Midbrain (tissue), 1 donor: ENCODE measurements at regions not wholly inside any gene's neighbourhood (a gene's known extent, or its start where the extent isn't known, plus 50 kb on each side); places are given as distances from the start of the nearest gene placed in this dataset.
A peak's percentile ranks its signal among the peaks of the same experiment; 100 is the strongest.

ENCODE experiments used
- DNase-seq: peaks from one replicate; lab custom pipeline; 2025; lab: John Stamatoyannopoulos, UW

GRCh38 chr1:87820668-87821334 lies 492.1 kb downstream of the LMO4 start:
- DNase-seq, result no peak

DNA sequence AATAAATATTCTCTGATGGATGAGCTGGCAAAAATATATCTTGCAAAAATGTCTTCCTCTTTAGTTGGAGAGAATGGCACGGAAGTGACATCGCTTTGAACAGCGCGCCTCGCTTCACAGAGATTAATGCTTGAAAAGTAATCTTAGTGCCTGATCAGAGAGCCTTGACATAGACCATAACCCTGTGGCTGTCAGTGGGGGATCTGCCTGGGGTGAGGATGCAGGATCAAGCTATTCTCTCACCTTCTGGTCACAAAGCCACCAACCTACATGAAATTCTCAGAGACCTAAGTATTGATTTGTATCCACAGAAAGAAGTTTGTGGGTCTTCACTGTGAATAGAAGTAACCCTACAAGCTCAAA lies 492.6 kb downstream of the LMO4 start:
- DNase-seq, result no peak

- peak; percentile 19 for DNase-seq
These were observed 498.1 kb downstream of the LMO4 start for GRCh38 chr1:87826681-87827251.

- DNase-seq, result no peak
These were observed 500.7 kb downstream of the LMO4 start for GRCh38 chr1:87829360-87829759.

- DNase-seq, result no peak
These were observed 501.8 kb downstream of the LMO4 start for GRCh38 chr1:87830432-87830978.

DNA sequence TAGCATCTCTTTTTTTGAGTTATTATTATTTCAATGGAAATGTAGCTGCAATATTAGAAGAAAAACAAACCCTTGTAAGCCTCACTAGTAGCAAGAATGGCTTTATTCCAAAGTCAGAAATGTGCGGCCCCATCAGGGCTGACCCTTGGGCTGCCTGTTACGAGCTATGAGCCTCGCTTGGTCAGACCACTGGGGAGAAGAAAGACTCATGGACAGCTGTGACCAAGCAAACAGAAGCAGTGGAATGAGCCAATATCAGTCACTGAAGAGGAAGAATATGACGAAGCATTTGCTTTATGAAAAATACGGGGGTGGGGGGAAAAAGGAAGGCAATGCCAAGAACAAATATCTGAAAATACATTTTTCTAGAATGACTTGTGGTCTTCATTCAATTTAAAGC lies 504.5 kb downstream of the LMO4 start:
- DNase-seq, result no peak

- DNase-seq, result no peak
These were observed 505.5 kb downstream of the LMO4 start for GRCh38 chr1:87834151-87834550.

- no peak for DNase-seq
These were observed 506.3 kb downstream of the LMO4 start for GRCh38 chr1:87834941-87835340.

DNA sequence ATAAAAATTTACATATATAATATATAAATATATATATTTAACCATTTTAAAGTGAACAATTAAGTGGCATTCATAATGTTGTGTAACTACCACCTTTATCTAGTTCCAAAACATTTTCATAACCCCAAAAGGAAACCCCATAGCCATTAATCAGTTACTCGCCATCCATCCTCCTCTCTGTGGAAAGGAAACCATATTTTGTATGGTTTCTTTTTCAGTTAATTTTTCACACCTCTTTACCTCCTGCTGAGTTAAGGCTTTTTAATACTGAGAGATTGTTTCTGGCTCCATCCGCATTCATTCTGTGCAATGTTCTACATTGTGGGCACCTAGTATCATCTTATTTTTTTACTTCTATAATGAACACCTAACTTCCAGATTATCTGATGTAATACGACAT lies 512.1 kb downstream of the LMO4 start:
- DNase-seq, result no peak

- DNase-seq, result no peak
These were observed 512.7 kb downstream of the LMO4 start for GRCh38 chr1:87841332-87841731.

- no peak for DNase-seq
These were observed 513.5 kb downstream of the LMO4 start for GRCh38 chr1:87842156-87842555.

- no peak for DNase-seq
These were observed 515.6 kb downstream of the LMO4 start for GRCh38 chr1:87844251-87844650.

DNA sequence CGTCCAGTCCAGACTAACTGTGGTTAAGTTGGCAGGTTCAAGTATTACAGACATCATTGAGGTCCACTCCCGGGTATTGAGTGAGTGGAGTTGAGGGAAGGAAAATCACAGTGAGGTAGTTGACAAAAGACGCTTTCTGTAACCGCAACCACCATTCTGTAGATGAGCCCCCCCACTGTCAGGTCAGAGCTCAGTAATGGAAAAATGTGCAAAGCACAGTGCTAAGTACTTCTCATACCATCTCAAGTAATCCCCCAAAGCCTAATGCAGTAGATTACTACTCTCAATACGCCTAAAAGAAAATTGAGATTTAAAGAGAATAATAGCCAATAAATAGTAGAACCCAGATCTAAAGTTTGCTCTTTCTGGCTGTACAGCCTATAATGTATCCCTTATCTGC lies 522.8 kb downstream of the LMO4 start:
- DNase-seq, result no peak

GRCh38 chr1:87852410-87853161 lies 523.9 kb downstream of the LMO4 start:
- DNase-seq, result no peak

DNA sequence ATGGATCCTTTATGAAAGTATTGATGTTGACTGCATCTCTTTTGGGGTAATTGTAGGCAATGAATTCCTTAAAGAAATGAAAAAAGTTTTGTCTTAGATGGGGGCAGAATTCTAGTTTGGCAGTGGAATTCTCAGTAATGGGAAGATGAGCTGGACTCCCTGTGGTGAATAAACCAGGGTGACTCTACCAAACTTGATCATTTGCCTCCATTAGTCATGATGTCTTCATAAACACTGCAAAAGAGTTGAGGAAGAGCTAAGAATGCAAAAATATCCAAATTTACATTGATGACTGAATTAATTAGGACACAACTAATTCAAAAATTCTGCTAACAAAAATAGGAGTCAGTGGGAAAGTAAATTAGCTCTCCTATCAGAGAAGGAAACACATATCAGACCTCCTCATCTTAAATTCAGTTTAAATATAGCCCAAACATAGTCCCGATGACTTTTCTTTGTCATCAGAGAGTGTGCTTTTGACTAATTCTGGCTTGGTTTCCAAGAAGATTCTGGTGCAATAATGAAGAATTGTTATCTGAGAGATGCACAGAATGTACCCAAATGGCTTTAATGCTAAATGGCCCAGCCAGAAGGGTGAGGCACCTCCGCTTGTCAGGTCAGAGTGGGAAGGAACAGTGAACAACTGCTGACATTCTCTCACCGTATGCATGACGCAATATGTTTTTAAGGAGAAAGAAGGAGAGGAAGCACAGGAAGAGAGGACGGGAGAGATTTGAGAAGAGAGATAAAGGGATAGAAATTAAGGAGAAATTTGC lies 525.1 kb downstream of the LMO4 start:
- no peak for DNase-seq

DNA sequence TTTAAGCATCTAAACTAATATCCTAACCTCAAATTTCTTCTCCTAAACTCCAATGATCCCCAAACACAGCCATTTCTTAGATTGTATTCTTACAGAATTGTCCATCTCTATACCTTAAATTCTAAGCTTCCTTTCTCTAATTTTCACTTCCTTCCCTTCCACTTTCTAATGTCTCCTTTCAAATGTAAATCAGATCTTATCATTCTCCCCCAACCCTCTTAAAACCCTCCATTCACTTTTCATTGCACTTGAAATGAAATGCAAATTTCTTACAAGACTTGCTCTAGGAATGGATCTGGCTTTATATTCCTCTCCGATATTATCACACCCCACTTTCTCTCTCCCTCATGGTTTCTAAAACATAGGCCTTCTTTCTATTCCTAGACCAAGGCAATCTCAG lies 534.6 kb downstream of the LMO4 start:
- no peak for DNase-seq

- DNase-seq, result no peak
These were observed 536.0 kb downstream of the LMO4 start for GRCh38 chr1:87864676-87865075.

GRCh38 chr1:87866416-87866815 lies 537.7 kb downstream of the LMO4 start:
- no peak for DNase-seq

- DNase-seq, result no peak
These were observed 538.9 kb downstream of the LMO4 start for GRCh38 chr1:87867626-87868025.

DNA sequence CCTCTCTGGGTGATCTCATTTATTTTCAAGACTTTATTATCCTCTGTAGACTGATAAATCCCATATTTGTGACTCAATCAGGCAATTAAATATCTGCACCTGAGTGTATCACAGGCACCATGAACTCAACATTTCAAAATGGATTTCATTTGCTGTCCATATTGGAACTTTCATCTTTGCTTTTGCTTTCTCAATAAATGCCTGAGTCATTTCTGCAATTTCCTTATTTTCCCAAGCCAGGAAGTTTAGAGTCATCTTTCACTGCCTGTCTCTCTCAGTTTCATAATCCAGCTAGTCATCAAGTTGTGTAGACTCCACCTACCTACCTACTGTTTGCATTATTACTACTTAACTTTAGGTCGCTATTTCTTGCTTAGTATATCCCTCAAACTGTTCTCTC lies 540.9 kb downstream of the LMO4 start:
- DNase-seq, result no peak

GRCh38 chr1:87872189-87872588 lies 543.5 kb downstream of the LMO4 start:
- no peak for DNase-seq

DNA sequence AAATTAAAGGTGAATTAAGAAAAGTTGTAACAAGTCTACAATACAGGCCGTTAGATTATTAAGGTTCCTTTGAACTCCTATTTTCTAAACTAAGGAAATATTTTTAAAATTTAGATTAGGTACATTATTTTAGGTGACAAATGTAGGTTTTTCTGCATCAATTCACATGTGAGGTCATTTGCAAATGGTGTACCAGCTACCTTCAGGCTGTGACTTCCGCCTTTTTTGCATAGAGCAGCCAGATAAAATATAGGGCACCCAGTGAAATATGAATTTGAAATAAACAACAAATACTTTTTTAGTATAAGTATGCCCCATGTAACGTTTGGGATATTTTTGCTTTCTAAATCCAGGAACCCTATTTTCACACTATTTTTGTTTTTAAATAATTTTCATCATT lies 544.0 kb downstream of the LMO4 start:
- DNase-seq, result no peak
